Stimulated activated CD4-positive, alpha-beta T cell treated with anti-CD3 and anti-CD28 coated beads, Interleukin-12 subunit alpha, Interleukin-12 subunit beta, amount 100 ng/mL, for 48 hours (primary cell): ENCODE measurements at regions not wholly inside any gene's neighbourhood (a gene's known extent, or its start where the extent isn't known, plus 50 kb on each side); places are given as distances from the start of the nearest gene placed in this dataset.

ENCODE experiments used
- DNase-seq, 3 donors: peaks; one replicate each; pipeline ENCODE4 v3.0.0-alpha.2; 2020; ENCODE audit warnings: low read depth in 2 of 3, low spot score in 1 of 3

- DNase-seq, result no peak
Measured at GRCh38 chr11:104658177-104658576, 240.1 kb downstream of the CASP12 start.

GRCh38 chr11:104657083-104657482, 241.2 kb downstream of the CASP12 start:
- DNase-seq, result no peak

GRCh38 chr11:104655066-104655465, 243.2 kb downstream of the CASP12 start:
- DNase-seq, result no peak

- DNase-seq, result no peak
Measured at GRCh38 chr11:104654181-104654813, 244.0 kb downstream of the CASP12 start.

GRCh38 chr11:104653407-104653806, 244.9 kb downstream of the CASP12 start:
- no peak for DNase-seq

- DNase-seq, result no peak
Measured at GRCh38 chr11:104652996-104653395, 245.3 kb downstream of the CASP12 start.

GRCh38 chr11:104650234-104650633, 248.0 kb downstream of the CASP12 start:
- DNase-seq, result no peak

GRCh38 chr11:104649002-104649401, 249.3 kb downstream of the CASP12 start:
- DNase-seq, result no peak

GRCh38 chr11:104645261-104646222, 252.7 kb downstream of the CASP12 start:
- DNase-seq, result no peak

- DNase-seq, result no peak
Measured at GRCh38 chr11:104637662-104638170, 260.5 kb downstream of the CASP12 start.

- no peak for DNase-seq
Measured at GRCh38 chr11:104633226-104633625, 265.0 kb downstream of the CASP12 start.

- DNase-seq, result no peak
Measured at GRCh38 chr11:104630352-104630751, 267.9 kb downstream of the CASP12 start.

- DNase-seq, result no peak
Measured at GRCh38 chr11:104625246-104625645, 273.0 kb downstream of the CASP12 start.

- no peak for DNase-seq
Measured at GRCh38 chr11:104624021-104624420, 274.2 kb downstream of the CASP12 start.

GRCh38 chr11:104623518-104623917, 274.7 kb downstream of the CASP12 start:
- no peak for DNase-seq

- DNase-seq, result no peak
Measured at GRCh38 chr11:104620991-104621390, 277.3 kb downstream of the CASP12 start.

- no peak for DNase-seq
Measured at GRCh38 chr11:104619751-104620150, 278.5 kb downstream of the CASP12 start.

- no peak for DNase-seq
Measured at GRCh38 chr11:104618954-104619353, 279.3 kb downstream of the CASP12 start.

- no peak for DNase-seq
Measured at GRCh38 chr11:104614961-104615360, 283.3 kb downstream of the CASP12 start.

- DNase-seq, result no peak
Measured at GRCh38 chr11:104614117-104614680, 284.1 kb downstream of the CASP12 start.

GRCh38 chr11:104610635-104611034, 287.6 kb downstream of the CASP12 start:
- DNase-seq, result no peak
